Stimulated activated memory B cell treated with anti-CD40 and anti-IgM and Interleukin-4, amounts not matched to agents 10 μg/mL and 1 μg/mL and 100 μg/mL, for 72 hours (primary cell): ENCODE measurements at regions not wholly inside any gene's neighbourhood (a gene's known extent, or its start where the extent isn't known, plus 50 kb on each side); places are given as distances from the start of the nearest gene placed in this dataset.

Experiments
- ATAC-seq: fragments of 150-1000 bp; cut with Tn5 transposase; 2 replicates; pipeline ENCODE4 v1.10.0; 2021
- H3K27ac Mint-ChIP-seq: one replicate; pipeline ENCODE4 v1.8.0; 2022; ENCODE audit warnings: mild to moderate bottlenecking, mixed read lengths
- H3K27me3 Mint-ChIP-seq: one replicate; pipeline ENCODE4 v1.8.0; 2022; ENCODE audit warnings: mixed read lengths
- H3K36me3 Mint-ChIP-seq: one replicate; pipeline ENCODE4 v1.8.0; 2022; ENCODE audit warnings: mixed read lengths
- H3K4me1 Mint-ChIP-seq: one replicate; pipeline ENCODE4 v1.8.0; 2022; ENCODE audit warnings: mixed read lengths
- H3K4me3 Mint-ChIP-seq: one replicate; pipeline ENCODE4 v1.8.0; 2022; ENCODE audit warnings: mild to moderate bottlenecking, moderate library complexity, mixed read lengths
- H3K9me3 Mint-ChIP-seq: one replicate; pipeline ENCODE4 v1.8.0; 2022; ENCODE audit warnings: mixed read lengths

DNA sequence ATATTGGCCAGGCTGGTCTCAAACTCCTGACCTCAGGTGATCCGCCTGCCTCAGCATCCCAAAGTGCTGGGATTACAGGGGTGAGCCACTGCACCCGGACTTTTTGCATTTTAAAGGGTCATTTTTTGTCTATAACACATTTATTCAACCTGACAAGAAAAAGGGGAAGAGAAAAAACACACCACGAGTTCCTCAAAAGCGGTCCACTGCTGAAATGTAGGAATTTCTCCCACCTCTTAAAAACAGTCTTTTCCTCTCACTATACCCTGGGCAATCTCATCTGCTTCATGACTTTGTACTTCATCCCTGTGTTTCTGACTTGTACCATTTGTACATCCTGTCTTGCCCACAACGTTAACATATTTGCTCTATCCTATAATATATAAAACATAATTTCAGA lies 413.3 kb upstream of the PTBP2 start:
- Mint-ChIP-seq H3K27me3 (no peaks in the 10 kb centered on the region), H3K4me3 (no peak overlapping the region), H3K27ac (no peak overlapping the region), H3K36me3 (no peaks in the 10 kb centered on the region), H3K4me1 (no peaks in the 10 kb centered on the region), H3K9me3 (no peaks in the 10 kb centered on the region)
- ATAC-seq = no peak

DNA sequence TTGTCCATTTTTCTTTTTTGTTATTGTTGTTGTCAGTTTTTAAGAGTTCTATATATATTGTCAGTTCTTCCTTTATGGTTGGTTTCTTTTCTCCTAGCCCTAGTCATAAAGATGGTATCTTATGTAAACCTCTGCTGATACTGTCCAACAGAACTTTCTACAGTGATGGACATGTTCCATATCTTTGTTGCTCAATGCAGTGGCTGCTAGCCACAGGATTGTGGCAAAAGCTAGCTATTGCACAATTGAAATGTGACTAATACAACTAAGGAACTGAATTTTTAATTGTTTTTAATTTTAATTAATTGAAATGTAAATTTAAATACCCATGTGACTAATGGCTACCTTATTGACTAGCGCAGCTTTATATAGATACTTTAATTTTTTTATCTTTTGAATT lies 411.8 kb upstream of the PTBP2 start:
- no peaks in the 10 kb centered on the region for H3K9me3 Mint-ChIP-seq
- H3K27ac Mint-ChIP-seq = no peak overlapping the region
- no peaks in the 10 kb centered on the region for H3K36me3 Mint-ChIP-seq
- no peaks in the 10 kb centered on the region for H3K27me3 Mint-ChIP-seq
- no peak for ATAC-seq
- no peak overlapping the region for H3K4me3 Mint-ChIP-seq
- no peaks in the 10 kb centered on the region for H3K4me1 Mint-ChIP-seq

DNA sequence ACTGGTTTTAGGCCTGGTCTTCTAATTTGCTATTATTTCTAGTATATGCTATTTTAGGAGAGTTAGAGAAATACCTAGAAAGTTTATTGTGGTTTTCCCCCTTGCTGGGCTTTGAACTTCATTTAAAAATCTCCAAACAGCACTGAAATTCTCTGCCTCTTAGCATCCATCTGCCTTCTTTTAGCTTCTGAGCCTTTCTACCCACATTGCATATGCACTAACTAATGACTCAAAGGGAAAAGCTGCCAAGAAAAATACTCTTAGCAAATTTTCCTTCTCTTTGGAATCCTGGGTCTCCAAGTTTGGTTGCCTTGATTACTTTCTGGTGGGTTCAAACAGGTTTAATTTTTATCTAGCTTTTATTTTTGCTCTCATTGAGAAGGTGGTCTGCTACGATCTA lies 408.4 kb upstream of the PTBP2 start:
- Mint-ChIP-seq H3K27me3 (no peaks in the 10 kb centered on the region), H3K27ac (no peak overlapping the region), H3K4me1 (no peaks in the 10 kb centered on the region), H3K4me3 (no peak overlapping the region), H3K36me3 (no peaks in the 10 kb centered on the region), H3K9me3 (no peaks in the 10 kb centered on the region)
- ATAC-seq = no peak

- no peak for ATAC-seq
- H3K36me3 Mint-ChIP-seq = no peaks in the 10 kb centered on the region
- H3K27ac Mint-ChIP-seq = no peak overlapping the region
- H3K4me1 Mint-ChIP-seq = no peaks in the 10 kb centered on the region
- no peak overlapping the region for H3K4me3 Mint-ChIP-seq
- H3K27me3 Mint-ChIP-seq = no peaks in the 10 kb centered on the region
- H3K9me3 Mint-ChIP-seq = peaks cover 7% of the 10 kb centered on the region
Observed at GRCh38 chr1:96329121-96329520, 392.5 kb upstream of the PTBP2 start.

- peaks cover 7% of the 10 kb centered on the region for H3K9me3 Mint-ChIP-seq
- no peak overlapping the region for H3K4me3 Mint-ChIP-seq
- H3K4me1 Mint-ChIP-seq = no peaks in the 10 kb centered on the region
- no peak for ATAC-seq
- H3K27ac Mint-ChIP-seq = no peak overlapping the region
- no peaks in the 10 kb centered on the region for H3K27me3 Mint-ChIP-seq
- H3K36me3 Mint-ChIP-seq = no peaks in the 10 kb centered on the region
Observed at GRCh38 chr1:96331596-96331995, 390.0 kb upstream of the PTBP2 start.

DNA sequence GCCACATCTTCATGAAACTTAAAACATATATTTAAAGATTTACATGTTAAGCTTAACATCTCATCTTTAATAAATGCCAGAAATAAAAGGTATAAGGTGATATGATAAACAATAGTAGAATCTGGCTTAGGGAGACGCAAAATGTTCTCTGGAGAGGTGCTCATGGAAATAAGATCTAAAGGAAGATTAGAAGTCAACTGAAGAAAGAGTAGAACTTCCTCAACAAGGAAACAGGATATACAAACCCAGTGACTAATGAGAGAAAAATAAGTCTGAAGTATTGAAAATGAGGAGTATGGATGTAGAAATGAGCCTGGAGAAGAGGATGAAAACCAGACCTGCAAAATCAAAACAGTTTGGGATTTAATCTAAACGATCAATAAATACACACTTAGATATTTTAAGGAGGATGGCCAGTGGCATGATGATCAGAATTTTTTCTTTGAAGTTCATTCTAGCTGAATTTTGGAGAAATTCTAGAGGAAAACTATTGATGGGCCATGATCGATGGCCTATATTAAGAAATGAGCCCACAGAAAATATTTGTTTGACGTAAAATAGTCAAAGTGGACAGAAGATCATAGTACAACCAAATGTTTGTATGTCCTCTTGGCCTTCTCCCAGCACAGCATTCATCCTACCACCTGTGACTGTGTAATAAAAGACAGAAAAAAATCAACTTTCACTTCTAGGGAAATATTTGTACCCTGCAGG lies 387.9 kb upstream of the PTBP2 start:
- H3K9me3 Mint-ChIP-seq = peaks cover 10% of the 10 kb centered on the region
- no peak overlapping the region for H3K27ac Mint-ChIP-seq
- ATAC-seq = no peak
- no peaks in the 10 kb centered on the region for H3K27me3 Mint-ChIP-seq
- H3K4me3 Mint-ChIP-seq = no peak overlapping the region
- H3K4me1 Mint-ChIP-seq = no peaks in the 10 kb centered on the region
- no peaks in the 10 kb centered on the region for H3K36me3 Mint-ChIP-seq

DNA sequence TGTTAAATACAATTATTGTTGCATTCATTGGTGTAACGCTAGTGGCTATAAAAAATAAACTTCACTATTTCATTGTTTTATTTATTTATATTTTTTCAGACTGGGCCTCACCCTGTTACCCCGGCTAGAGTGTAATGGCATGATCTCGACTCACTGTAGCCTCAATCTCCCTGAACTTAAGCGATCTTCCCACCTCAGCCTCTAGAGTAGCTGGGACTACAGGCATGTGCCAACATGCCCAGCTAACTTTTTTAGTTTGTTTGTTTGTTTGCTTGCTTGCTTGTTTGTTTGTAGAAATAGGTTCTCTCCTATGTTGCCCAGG lies 387.4 kb upstream of the PTBP2 start:
- ATAC-seq = no peak
- Mint-ChIP-seq H3K4me3 (no peak overlapping the region), H3K36me3 (no peaks in the 10 kb centered on the region), H3K9me3 (peaks cover 10% of the 10 kb centered on the region), H3K27me3 (no peaks in the 10 kb centered on the region), H3K4me1 (no peaks in the 10 kb centered on the region), H3K27ac (no peak overlapping the region)

DNA sequence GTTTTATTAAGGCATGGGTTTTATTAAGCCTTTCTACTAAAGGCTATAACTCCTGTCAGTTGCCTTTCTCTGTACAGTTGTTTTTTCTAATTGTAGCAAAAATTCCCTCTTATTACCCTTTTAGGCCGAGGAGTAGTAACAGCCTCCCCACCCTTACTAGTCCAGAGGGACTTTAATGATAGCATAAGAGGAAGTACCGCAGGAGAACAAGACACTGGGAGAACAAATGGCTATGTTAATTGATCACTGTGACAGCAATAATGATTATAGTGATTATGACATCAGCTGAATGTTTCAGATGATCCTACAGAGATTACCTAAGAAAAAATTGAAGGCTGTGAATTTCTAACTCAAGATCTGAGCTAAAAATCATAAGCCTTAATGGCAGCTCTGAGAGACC lies 383.0 kb upstream of the PTBP2 start:
- Mint-ChIP-seq H3K27me3 (no peaks in the 10 kb centered on the region), H3K4me1 (no peaks in the 10 kb centered on the region), H3K9me3 (peaks cover 13% of the 10 kb centered on the region), H3K4me3 (no peak overlapping the region), H3K36me3 (no peaks in the 10 kb centered on the region), H3K27ac (no peak overlapping the region)
- ATAC-seq = no peak

DNA sequence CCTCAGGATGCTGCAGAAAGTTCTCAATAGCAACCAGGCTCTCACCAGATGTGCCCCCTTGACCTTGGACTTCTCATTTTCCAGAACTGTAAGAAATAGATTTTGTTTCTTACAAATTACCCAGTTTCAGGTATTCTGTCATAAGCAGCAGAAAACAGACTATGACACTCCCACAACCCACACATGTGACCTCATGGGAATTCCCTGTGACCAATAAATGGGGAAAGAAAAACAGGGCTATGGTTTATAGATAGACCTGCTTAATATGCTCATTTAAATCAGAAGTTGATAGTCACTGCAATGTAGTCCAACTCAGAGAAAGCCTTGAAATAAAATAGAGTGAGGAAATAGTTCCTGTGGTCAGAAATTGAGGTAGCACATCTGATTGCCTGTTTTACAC lies 380.9 kb upstream of the PTBP2 start:
- ATAC-seq = no peak
- Mint-ChIP-seq H3K4me1 (no peaks in the 10 kb centered on the region), H3K36me3 (no peaks in the 10 kb centered on the region), H3K4me3 (no peak overlapping the region), H3K27me3 (no peaks in the 10 kb centered on the region), H3K9me3 (peaks cover 17% of the 10 kb centered on the region), H3K27ac (no peak overlapping the region)

DNA sequence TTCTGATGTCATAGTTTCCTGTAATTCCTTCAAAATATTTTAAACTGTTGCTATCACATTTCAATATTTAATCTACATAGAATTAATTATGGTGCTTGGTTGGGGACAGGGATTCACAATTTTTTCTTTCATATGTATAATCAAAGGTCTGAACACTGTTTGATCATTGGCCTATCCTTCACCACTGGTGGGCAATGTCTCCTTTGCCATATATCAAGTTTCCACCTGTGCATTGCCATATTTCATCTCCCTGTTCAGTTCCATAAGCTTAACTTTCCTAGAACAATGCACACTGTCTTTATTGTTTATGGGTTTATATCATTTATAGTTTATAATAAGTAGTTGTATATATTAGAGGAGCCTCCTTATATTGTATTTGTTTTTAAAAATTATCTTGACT lies 374.9 kb upstream of the PTBP2 start:
- no peaks in the 10 kb centered on the region for H3K27me3 Mint-ChIP-seq
- H3K36me3 Mint-ChIP-seq = no peaks in the 10 kb centered on the region
- no peaks in the 10 kb centered on the region for H3K4me1 Mint-ChIP-seq
- H3K27ac Mint-ChIP-seq = no peak overlapping the region
- H3K9me3 Mint-ChIP-seq = peaks cover 7% of the 10 kb centered on the region
- no peak for ATAC-seq
- no peak overlapping the region for H3K4me3 Mint-ChIP-seq

GRCh38 chr1:96349896-96350295 lies 371.7 kb upstream of the PTBP2 start:
- H3K9me3 Mint-ChIP-seq = no peaks in the 10 kb centered on the region
- no peak for ATAC-seq
- H3K27me3 Mint-ChIP-seq = no peaks in the 10 kb centered on the region
- no peak overlapping the region for H3K4me3 Mint-ChIP-seq
- no peaks in the 10 kb centered on the region for H3K36me3 Mint-ChIP-seq
- no peaks in the 10 kb centered on the region for H3K4me1 Mint-ChIP-seq
- H3K27ac Mint-ChIP-seq = no peak overlapping the region

GRCh38 chr1:96352733-96353132 lies 368.9 kb upstream of the PTBP2 start:
- no peaks in the 10 kb centered on the region for H3K4me1 Mint-ChIP-seq
- no peak overlapping the region for H3K4me3 Mint-ChIP-seq
- H3K9me3 Mint-ChIP-seq = no peaks in the 10 kb centered on the region
- no peaks in the 10 kb centered on the region for H3K36me3 Mint-ChIP-seq
- no peak overlapping the region for H3K27ac Mint-ChIP-seq
- no peaks in the 10 kb centered on the region for H3K27me3 Mint-ChIP-seq
- ATAC-seq = no peak

GRCh38 chr1:96355521-96355920 lies 366.1 kb upstream of the PTBP2 start:
- H3K27ac Mint-ChIP-seq = no peak overlapping the region
- no peak overlapping the region for H3K4me3 Mint-ChIP-seq
- H3K36me3 Mint-ChIP-seq = no peaks in the 10 kb centered on the region
- no peaks in the 10 kb centered on the region for H3K4me1 Mint-ChIP-seq
- no peaks in the 10 kb centered on the region for H3K27me3 Mint-ChIP-seq
- ATAC-seq = no peak
- H3K9me3 Mint-ChIP-seq = no peaks in the 10 kb centered on the region

DNA sequence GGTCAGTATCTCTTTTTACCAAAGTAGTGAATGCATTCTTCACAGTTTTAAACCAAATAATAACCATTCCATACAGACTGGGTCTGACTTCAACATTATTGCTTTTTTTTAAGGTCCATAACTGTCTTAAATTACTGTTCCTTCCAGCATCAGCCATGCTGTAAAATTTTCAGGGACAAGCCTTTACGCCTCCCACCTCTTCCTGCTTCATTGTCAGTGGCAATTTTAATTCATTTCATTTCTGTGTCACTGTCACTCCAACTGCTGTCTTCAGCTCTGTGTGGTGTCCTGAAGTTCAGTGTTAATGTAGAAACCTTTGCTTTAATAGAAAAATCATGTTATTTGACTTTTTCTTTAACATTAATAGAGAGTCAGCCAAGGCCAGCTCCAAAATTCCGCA lies 365.6 kb upstream of the PTBP2 start:
- Mint-ChIP-seq H3K4me1 (no peaks in the 10 kb centered on the region), H3K9me3 (no peaks in the 10 kb centered on the region), H3K27ac (no peak overlapping the region), H3K27me3 (no peaks in the 10 kb centered on the region), H3K36me3 (no peaks in the 10 kb centered on the region), H3K4me3 (no peak overlapping the region)
- no peak for ATAC-seq

GRCh38 chr1:96357141-96357765 lies 364.3 kb upstream of the PTBP2 start:
- H3K36me3 Mint-ChIP-seq = no peaks in the 10 kb centered on the region
- no peaks in the 10 kb centered on the region for H3K27me3 Mint-ChIP-seq
- no peaks in the 10 kb centered on the region for H3K4me1 Mint-ChIP-seq
- no peak for ATAC-seq
- no peak overlapping the region for H3K4me3 Mint-ChIP-seq
- no peak overlapping the region for H3K27ac Mint-ChIP-seq
- no peaks in the 10 kb centered on the region for H3K9me3 Mint-ChIP-seq

DNA sequence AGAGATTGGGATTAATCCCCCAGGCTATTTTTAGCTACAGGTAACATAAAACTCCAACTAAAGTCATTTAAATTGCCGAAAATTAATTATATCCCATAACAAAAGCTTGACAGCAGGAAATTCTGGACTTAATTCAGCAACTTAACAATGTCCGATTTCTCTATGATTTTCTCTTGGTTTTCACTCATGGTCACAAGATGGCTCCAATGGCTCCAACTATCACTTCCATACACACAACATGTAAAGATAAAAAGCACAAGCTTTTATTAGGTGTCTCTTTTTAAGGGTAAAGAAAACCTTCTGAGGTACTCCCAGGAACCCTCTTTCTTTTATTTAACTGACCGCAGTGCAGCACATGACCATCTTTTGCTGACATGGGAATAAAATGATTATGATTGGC lies 363.5 kb upstream of the PTBP2 start:
- Mint-ChIP-seq H3K27me3 (no peaks in the 10 kb centered on the region), H3K9me3 (no peaks in the 10 kb centered on the region), H3K4me3 (no peak overlapping the region), H3K4me1 (peaks cover 6% of the 10 kb centered on the region), H3K36me3 (no peaks in the 10 kb centered on the region), H3K27ac (no peak overlapping the region)
- no peak for ATAC-seq
